ENCODE measurements at regions not wholly inside any gene's neighbourhood (a gene's known extent, or its start where the extent isn't known, plus 50 kb on each side); places are given as distances from the start of the nearest gene placed in this dataset.

GRCh38 chr3:132254076-132254755, 63.0 kb upstream of the ACP3 start:
- no peak overlapping the region for H3K27ac Mint-ChIP-seq (ENCODE audit: unreplicated experiment)
- H3K36me3 Mint-ChIP-seq (ENCODE audit: unreplicated experiment): no peaks in the 10 kb centered on the region
- no peaks in the 10 kb centered on the region for H3K4me1 Mint-ChIP-seq (ENCODE audit: unreplicated experiment)
- DNase-seq (ENCODE audit: extremely low spot score, unreplicated experiment): no peak
- H3K27me3 Mint-ChIP-seq (ENCODE audit: unreplicated experiment): peaks cover 17% of the 10 kb centered on the region
- no peak overlapping the region for H3K4me3 Mint-ChIP-seq (ENCODE audit: unreplicated experiment)
- no peaks in the 10 kb centered on the region for H3K9me3 Mint-ChIP-seq (ENCODE audit: unreplicated experiment)
- no peak for TF ChIP-seq CTCF (IDR thresholded peaks at IDR 0.05)

GRCh38 chr3:132255041-132255745, 62.0 kb upstream of the ACP3 start:
- Mint-ChIP-seq H3K9me3 (ENCODE audit: unreplicated experiment) (no peaks in the 10 kb centered on the region), H3K4me1 (ENCODE audit: unreplicated experiment) (no peaks in the 10 kb centered on the region), H3K36me3 (ENCODE audit: unreplicated experiment) (no peaks in the 10 kb centered on the region), H3K27me3 (ENCODE audit: unreplicated experiment) (peaks cover 24% of the 10 kb centered on the region), H3K27ac (ENCODE audit: unreplicated experiment) (no peak overlapping the region), H3K4me3 (ENCODE audit: unreplicated experiment) (no peak overlapping the region)
- TF ChIP-seq CTCF (IDR thresholded peaks at IDR 0.05): no peak
- no peak for DNase-seq (ENCODE audit: extremely low spot score, unreplicated experiment)

- no peak overlapping the region for H3K27ac Mint-ChIP-seq (ENCODE audit: unreplicated experiment)
- no peak for DNase-seq (ENCODE audit: extremely low spot score, unreplicated experiment)
- no peaks in the 10 kb centered on the region for H3K9me3 Mint-ChIP-seq (ENCODE audit: unreplicated experiment)
Observed at GRCh38 chr3:132256989-132257388, 60.2 kb upstream of the ACP3 start.

GRCh38 chr3:132261506-132261905, 55.7 kb upstream of the ACP3 start:
- peaks cover 17% of the 10 kb centered on the region for H3K27me3 Mint-ChIP-seq (ENCODE audit: unreplicated experiment)
- no peak for TF ChIP-seq CTCF (IDR thresholded peaks at IDR 0.05)
- no peak overlapping the region for H3K27ac Mint-ChIP-seq (ENCODE audit: unreplicated experiment)
- H3K36me3 Mint-ChIP-seq (ENCODE audit: unreplicated experiment): no peaks in the 10 kb centered on the region
- H3K9me3 Mint-ChIP-seq (ENCODE audit: unreplicated experiment): peaks cover 7% of the 10 kb centered on the region
- H3K4me1 Mint-ChIP-seq (ENCODE audit: unreplicated experiment): no peaks in the 10 kb centered on the region
- no peak overlapping the region for H3K4me3 Mint-ChIP-seq (ENCODE audit: unreplicated experiment)
- DNase-seq (ENCODE audit: extremely low spot score, unreplicated experiment): no peak

More at GRCh38 chr3:132256989-132257388, 60.2 kb upstream of the ACP3 start:
- H3K4me3 Mint-ChIP-seq (ENCODE audit: unreplicated experiment): no peak overlapping the region
- TF ChIP-seq CTCF (IDR thresholded peaks at IDR 0.05): peak; percentile 50
- H3K4me1 Mint-ChIP-seq (ENCODE audit: unreplicated experiment): no peaks in the 10 kb centered on the region
- peaks cover 19% of the 10 kb centered on the region for H3K27me3 Mint-ChIP-seq (ENCODE audit: unreplicated experiment)
- no peaks in the 10 kb centered on the region for H3K36me3 Mint-ChIP-seq (ENCODE audit: unreplicated experiment)

- no peak overlapping the region for H3K4me3 Mint-ChIP-seq (ENCODE audit: unreplicated experiment)
- peaks cover 17% of the 10 kb centered on the region for H3K27me3 Mint-ChIP-seq (ENCODE audit: unreplicated experiment)
- H3K9me3 Mint-ChIP-seq (ENCODE audit: unreplicated experiment): peaks cover 7% of the 10 kb centered on the region
- H3K4me1 Mint-ChIP-seq (ENCODE audit: unreplicated experiment): no peaks in the 10 kb centered on the region
- no peaks in the 10 kb centered on the region for H3K36me3 Mint-ChIP-seq (ENCODE audit: unreplicated experiment)
- no peak for DNase-seq (ENCODE audit: extremely low spot score, unreplicated experiment)
- no peak for TF ChIP-seq CTCF (IDR thresholded peaks at IDR 0.05)
- H3K27ac Mint-ChIP-seq (ENCODE audit: unreplicated experiment): no peak overlapping the region
Observed at GRCh38 chr3:132262305-132262704, 54.9 kb upstream of the ACP3 start.

Data from osteocyte (in vitro differentiated cells).